ENCODE measurements at regions not wholly inside any gene's neighbourhood (a gene's known extent, or its start where the extent isn't known, plus 50 kb on each side); places are given as distances from the start of the nearest gene placed in this dataset.
A peak's percentile ranks its signal among the peaks of the same experiment; 100 is the strongest.

GRCh38 chr6:4591218-4591617, 185.0 kb upstream of the CDYL start:
- DNase-seq (ENCODE audit: low read depth in 4 of 4, low spot score in 3 of 4): no peak

DNA sequence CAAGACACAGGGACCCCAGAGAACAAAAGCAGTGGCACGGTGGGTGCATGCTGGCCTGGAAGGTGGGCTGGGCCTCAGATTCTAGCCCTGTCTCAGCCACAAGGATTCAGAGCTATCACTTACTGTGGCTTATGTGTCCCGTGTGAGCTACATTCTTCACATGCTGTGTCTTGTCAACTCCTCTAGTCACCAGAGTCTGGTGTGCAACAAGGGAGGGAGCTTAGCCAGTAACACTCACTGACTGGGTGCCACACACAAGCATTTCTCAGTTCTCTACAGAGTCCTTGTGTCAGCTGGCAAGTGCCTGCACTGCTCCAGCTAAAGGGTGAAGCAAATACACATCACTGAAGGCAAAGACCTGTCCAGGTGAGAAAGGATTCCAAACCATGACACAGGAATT, 186.9 kb upstream of the CDYL start:
- DNase-seq (ENCODE audit: low read depth in 4 of 4, low spot score in 3 of 4): no peak

- no peak for DNase-seq (ENCODE audit: low read depth in 4 of 4, low spot score in 3 of 4)
Observed at GRCh38 chr6:4588581-4588980, 187.6 kb upstream of the CDYL start.

GRCh38 chr6:4588163-4588562, 188.0 kb upstream of the CDYL start:
- no peak for DNase-seq (ENCODE audit: low read depth in 4 of 4, low spot score in 3 of 4)

DNA sequence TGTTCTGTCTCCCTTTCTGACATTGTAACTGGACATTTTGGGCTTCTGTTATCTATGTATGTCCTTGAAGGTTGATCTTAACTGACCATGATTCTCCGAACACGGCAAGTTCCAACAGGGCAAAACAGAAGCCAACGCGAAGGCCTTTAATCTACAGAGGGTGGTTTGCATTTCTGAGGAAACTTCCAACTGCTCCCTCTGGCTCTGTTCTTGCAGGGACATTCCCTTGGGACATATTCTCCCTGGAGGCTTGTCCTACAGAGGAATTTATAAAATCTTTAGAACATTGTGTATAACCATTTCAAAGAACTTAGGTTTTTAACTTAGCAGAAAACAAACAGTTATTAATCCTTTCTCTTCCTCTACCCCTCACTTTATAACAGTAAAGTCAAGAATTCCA, 189.0 kb upstream of the CDYL start:
- no peak for DNase-seq (ENCODE audit: low read depth in 4 of 4, low spot score in 3 of 4)

DNA sequence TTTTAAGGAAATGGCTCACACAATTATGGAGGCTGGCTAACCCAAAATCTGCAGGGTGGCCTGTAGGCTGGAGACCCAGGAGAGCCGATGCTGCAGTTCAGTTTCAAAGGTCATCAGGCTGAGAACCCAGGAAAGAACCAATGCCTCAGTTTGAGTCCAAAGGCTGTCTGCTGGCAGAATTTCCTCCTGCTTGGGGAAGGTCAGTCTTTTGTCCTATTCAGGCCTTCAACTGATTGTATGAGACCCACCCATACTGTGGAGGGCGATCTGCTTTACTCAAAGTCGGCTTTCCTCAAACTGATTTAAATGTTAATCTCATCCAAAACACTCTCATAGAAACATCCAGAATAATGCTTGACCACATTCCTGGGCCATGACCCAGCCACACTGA, 189.7 kb upstream of the CDYL start:
- no peak for DNase-seq (ENCODE audit: low read depth in 4 of 4, low spot score in 3 of 4)

GRCh38 chr6:4585682-4586468, 190.3 kb upstream of the CDYL start:
- DNase-seq (ENCODE audit: low read depth in 4 of 4, low spot score in 3 of 4): no peak

- no peak for DNase-seq (ENCODE audit: low read depth in 4 of 4, low spot score in 3 of 4)
Observed at GRCh38 chr6:4584801-4585200, 191.4 kb upstream of the CDYL start.

- no peak for DNase-seq (ENCODE audit: low read depth in 4 of 4, low spot score in 3 of 4)
Observed at GRCh38 chr6:4582506-4583417, 193.4 kb upstream of the CDYL start.

DNA sequence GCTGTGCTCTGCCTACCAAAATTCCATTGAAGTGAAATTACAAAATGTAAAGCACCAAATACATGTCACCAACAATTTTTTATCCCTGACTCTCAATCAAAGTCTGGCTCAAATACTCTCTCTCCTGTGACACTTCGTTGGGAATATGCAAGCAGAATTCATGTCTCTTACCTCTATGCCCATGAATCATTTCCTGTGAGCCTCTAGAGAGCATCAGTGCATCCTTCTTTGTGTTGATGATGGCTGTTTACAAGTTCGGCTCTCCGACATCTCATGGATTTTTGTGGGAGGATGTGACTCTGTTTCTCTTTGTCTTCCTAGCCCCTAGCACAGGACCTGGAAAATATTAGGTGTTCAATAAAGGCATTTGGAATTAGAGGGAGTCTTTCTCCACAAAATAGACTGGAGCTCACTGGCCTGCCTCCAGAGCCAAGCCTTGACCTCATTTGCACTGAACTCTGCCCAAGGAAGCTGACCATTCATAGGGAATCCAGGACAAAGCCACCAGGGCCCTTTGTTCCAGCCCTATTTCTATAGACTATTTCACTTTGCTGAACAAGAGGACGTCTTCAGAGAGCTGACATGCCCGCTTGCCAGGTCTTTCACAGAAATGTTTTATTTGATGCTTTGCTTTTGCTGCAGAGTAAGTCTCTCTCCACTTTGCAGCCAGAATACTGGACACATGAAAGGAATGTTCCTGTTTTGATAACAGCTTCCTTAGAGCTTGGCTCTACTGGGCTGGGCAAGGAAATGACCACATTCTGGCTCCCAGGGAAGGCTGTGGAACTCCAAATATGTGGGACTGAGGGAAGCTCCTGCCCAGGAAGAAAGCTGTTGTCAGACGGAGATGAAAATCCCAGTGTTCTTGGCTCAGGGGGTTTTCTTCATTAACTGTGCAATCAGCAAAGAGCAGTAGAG, 194.5 kb upstream of the CDYL start:
- DNase-seq (ENCODE audit: low read depth in 4 of 4, low spot score in 3 of 4): no peak

DNA sequence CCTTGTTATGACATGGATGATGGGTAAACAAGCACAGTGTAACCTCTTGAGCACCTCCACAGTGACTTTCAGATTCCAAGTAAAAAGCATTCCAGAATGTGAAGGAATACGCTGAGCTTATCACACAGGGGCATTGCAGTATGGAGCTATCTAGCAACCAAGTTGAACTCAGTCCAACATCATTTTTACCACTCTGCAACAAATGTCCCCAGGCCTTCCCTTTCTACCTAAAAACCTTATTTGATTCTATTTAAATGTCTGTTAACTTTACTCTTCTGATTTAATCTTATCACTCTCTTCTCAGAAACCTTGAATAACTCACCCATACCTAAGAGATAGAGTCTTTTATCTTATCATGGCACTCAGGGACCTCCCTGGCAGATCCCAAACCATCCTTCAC, 195.8 kb upstream of the CDYL start:
- no peak for DNase-seq (ENCODE audit: low read depth in 4 of 4, low spot score in 3 of 4)

DNA sequence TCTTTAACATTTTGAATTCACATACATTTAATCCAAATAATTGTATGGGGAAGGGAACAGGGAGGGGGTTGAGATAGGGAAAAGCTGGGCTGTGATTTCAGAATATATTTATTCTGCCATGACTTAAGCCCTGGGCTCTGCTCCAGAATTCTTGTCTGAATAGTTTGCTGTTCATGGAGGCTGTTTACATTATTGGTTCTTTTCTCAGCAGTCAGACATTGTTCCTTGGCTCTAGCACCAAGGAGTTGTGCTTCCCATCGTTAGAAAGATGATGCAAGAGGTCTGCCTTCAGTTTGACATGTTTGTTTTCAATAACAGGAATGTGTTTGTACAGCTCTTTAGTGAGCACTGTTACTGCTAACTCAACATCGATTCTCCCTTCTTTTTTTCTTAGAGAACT, 198.8 kb upstream of the CDYL start:
- peak in 1 of 4 donors; percentile 8 for DNase-seq (ENCODE audit: low read depth in 4 of 4, low spot score in 3 of 4)

DNA sequence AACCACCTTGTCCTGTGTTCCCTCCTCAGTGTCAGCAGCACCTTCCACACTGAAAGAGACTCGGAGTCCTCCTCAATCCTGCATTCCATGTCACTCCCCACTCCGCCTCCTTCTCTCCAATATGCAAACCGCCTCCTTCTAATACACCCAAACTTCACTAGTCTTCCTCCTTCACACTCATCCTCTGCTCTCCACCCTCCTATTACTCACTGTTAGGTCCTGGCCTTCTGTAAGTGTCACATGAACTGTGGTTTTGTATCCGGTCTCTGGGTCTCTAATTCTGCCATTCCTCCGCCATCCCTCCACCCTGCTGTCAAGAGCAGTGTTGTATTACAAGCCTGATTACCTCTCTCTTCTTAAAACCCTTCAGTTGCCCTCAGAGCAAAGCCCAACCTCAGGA, 200.5 kb upstream of the CDYL start:
- no peak for DNase-seq (ENCODE audit: low read depth in 4 of 4, low spot score in 3 of 4)

DNA sequence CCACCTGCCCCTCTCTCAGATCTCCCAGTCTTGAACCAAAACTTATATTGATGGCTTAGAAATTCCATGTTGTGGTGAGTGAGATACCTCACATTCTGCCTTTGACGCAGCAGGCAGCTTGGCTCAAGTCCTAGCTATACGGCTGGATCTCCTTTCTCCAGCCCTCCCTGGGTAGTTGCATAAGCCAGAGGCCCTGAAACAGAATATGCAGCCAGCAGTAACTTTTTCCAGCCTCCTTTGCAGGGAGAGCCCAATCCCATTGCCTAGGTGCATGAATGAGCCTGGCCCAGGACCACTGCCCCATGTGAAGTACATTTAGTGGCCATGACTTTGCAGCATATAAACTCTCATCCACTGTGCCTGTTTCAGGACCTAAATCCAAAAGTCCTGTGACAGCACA, 202.2 kb upstream of the CDYL start:
- DNase-seq (ENCODE audit: low read depth in 4 of 4, low spot score in 3 of 4): no peak

DNA sequence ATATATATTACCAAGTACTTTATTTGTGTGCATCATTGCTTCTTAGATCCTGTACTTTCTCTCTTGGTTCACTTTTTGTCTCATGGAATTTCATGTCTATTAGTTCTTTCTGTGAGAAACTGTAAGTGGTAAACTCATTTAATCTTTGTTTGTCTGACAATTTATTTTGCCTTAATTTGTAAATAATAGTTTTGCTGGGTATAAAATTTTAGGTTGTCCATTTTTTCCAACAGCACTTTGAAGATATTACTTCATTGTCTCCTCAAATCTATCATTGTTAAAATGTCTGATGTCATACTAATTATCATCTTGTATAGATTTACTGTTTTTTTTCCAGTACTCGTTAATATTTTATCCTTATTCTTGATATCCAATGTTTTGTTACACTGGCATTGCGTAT, 205.2 kb upstream of the CDYL start:
- DNase-seq (ENCODE audit: low read depth in 4 of 4, low spot score in 3 of 4): no peak

DNA sequence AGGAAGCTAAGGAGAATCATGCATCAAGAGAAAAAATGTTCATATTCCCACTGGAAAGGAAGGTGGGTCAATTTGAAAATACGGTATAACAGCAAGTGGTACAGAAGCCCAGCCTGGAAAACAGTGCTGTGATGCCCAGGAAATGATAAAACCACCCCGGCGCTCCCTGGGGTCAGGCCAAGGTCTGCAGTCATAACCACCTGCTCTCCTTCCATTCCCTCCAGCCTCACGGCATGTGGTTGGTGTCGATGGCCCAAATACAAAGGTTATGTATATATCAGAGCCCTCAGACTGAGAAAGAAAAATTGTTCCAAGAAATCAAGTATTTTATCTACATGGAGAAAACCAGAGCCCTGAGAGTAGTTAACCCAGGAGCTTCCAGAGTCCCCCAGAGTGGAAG, 208.1 kb upstream of the CDYL start:
- DNase-seq (ENCODE audit: low read depth in 4 of 4, low spot score in 3 of 4): no peak

DNA sequence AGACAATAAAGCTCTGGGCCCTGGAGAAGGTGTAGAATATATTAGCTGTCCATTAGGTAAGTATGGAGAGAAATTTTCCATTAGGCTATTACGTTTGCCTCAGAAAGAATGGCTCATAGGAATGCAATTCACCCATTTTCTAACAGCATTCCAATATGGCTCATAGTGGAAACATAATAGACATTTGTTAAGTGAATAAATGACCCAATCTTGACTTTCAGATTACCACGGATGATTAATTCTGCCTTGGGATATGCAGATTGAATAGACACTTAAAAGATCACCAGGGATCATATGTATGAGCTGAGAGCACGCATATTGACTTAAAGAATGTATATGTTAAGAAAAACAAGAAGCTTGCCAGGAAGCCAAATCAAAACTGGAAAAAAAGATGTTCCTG, 209.1 kb upstream of the CDYL start:
- DNase-seq (ENCODE audit: low read depth in 4 of 4, low spot score in 3 of 4): no peak

DNA sequence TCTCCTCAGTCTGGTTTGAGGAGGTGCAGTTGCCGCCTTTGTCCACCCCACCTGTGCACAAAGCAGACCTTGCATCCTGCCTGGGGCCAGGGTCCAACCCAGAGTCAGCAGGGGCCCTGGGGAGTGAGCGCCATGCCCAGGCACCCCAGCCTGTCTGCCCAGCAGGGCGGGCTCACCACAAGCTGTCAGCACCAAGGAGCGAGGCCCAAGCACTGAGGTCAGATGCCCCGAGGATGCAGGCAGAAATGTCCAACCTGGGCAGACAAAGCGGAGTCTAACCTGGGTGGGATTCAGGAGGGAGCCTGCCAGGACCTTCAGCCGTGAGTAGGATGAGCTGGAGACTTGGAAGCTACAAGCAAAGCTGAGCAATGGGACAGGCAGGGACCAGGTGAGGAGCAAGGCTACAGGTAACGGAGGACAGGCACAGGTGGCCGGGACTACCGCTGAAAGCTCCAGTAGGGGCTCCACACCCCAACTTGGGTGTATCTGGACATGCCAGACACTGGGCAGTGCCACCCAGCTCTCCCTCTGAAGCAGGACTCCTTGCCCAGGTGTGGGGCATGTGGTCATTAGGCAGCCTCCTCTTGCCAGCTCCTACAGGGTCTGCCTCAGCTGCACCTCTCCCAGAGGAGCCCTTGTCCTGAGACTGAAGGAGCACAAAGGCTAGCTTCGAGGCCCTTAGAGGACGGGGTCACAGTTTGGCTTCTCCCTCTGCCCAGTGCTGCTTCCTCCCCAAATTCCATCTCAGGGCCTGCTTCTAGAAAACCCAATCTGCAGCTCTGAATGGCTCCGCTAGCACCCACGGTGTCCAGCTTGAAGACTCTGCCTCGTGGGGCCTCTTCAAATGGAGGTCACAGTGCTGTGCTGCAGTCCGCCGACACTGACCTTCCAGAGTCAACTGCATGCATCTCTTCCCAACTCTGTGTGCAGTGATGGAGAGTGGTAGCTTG, 210.6 kb upstream of the CDYL start:
- no peak for DNase-seq (ENCODE audit: low read depth in 4 of 4, low spot score in 3 of 4)

DNA sequence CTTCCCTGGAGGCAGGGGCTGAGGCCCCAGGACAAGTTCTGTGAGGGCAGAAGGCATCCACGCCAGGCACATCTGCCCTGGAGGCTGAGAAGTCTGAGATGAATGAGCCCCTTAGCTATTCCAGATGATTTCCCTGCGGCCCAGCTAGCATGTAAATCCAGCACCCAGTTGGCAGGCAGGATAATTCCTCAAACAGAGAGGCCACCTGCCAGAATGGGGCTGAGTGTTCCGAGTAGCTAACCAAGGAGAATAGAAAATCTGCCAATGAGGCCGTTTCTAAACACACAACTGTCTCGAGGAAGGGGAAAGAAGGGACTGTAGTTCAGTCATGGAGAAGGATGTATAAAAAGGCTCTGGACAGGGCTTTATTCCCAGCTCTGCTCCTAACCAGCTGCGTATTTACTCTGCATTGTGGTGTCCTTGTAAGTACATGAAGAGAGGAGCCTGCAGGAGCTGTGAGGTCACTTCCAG, 211.4 kb upstream of the CDYL start:
- no peak for DNase-seq (ENCODE audit: low read depth in 4 of 4, low spot score in 3 of 4)

DNA sequence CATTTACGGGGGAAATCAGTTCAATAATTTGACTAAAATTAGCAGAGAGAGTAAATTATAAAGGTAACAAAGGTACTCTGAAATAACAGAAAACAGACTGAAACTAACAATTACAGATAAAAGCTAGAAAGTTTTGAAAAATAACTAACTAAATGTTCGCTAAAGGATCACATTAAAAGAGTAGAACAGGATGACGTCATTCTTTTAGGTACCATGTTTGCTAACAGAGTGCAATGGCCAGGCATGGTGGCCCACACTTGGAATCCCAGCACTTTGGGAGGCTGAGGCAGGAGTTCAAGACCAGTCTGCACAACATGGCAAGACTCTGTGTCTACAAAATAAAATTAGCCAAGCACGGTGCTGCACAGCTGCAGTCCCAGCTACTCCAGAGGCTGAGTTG, 212.3 kb upstream of the CDYL start:
- DNase-seq (ENCODE audit: low read depth in 4 of 4, low spot score in 3 of 4): no peak
